ENCODE measurements at regions not wholly inside any gene's neighbourhood (a gene's known extent, or its start where the extent isn't known, plus 50 kb on each side); places are given as distances from the start of the nearest gene placed in this dataset.
"Not testable (repeated sequence)": the region's sequence is repeated elsewhere in the genome, so short reads cannot be mapped to it uniquely, and the experiment has no call there.

DNA sequence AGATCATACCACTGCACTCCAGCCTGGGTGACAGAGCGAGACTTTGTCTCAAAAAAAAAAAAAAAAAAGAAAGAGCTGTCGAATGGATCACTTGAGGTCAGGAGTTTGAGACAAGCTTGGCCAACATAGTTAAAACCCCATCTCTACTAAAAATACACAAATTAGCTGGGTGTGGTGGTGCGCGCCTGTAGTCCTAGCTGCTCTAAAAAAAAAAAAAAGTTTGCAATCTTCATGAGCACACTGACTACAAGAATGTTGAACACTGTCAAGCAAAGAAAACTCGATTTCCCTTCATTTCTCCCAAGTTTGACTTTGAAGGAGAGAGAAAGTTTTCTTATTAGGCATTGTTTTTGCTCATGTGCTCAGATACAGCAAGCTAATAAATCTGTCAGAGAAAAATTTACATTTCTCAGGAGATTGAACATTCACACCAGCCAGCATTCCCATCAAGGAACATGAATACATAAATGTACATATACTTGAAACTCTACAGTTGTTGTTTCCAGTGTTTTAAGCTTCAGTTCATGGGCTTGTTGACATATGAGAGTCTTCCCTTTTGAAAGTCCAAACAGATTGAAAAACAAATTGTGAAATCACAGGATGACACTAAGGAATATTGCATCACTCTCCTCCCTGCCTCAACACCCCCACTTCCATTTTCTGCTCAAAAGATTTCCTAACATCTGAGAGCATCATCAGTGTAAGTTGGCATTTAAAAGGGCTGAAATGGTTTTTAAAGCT, 81.8 kb downstream of the ARRDC3 start:
- Histone ChIP-seq H3K36me3 (ENCODE audit: low read depth, missing control alignments) (no peaks in the 10 kb centered on the region), H3K4me1 (no peaks in the 10 kb centered on the region), H3K27ac (no peak overlapping the region), H3K4me3 (no peak overlapping the region), H3K9me3 (no peaks in the 10 kb centered on the region), H3K27me3 (no peaks in the 10 kb centered on the region)
- 82 to 94% methylated on average over 5 of the region's 5 CpGs for WGBS, 2 donors
- DNase-seq, result no peak
- TF ChIP-seq POLR2A (IDR thresholded peaks at IDR 0.05), result no peak
- TF ChIP-seq, protein P1, sequence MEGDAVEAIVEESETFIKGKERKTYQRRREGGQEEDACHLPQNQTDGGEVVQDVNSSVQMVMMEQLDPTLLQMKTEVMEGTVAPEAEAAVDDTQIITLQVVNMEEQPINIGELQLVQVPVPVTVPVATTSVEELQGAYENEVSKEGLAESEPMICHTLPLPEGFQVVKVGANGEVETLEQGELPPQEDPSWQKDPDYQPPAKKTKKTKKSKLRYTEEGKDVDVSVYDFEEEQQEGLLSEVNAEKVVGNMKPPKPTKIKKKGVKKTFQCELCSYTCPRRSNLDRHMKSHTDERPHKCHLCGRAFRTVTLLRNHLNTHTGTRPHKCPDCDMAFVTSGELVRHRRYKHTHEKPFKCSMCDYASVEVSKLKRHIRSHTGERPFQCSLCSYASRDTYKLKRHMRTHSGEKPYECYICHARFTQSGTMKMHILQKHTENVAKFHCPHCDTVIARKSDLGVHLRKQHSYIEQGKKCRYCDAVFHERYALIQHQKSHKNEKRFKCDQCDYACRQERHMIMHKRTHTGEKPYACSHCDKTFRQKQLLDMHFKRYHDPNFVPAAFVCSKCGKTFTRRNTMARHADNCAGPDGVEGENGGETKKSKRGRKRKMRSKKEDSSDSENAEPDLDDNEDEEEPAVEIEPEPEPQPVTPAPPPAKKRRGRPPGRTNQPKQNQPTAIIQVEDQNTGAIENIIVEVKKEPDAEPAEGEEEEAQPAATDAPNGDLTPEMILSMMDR (IDR thresholded peaks at IDR 0.05), result no peak
- intact Hi-C loops (cut with DNase I; ENCODE audit: low total_unique reads), result no loop called here

DNA sequence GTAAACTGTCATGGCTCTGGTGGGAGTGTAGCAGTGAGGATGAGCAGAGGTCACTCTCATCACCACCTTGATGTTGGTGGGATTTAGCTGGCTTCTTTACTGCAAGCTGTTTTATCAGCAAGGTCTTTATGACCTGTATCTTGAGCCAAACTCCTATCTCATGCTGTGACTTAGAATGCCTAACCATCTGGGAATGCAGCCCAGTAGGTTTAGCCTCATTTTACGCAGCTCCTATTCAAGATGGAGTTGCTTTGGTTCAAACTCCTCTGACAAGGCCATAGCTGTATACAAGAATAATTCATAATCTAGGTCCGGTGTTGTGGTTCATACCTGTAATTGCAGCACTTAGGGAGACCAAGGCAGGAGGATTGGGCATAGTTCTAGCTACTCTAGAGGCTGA, 85.1 kb downstream of the ARRDC3 start:
- DNase-seq, result no peak
- 84 to 92% methylated on average over 2 of the region's 2 CpGs for WGBS, 2 donors
- Histone ChIP-seq H3K4me3 (no peak overlapping the region), H3K9me3 (no peaks in the 10 kb centered on the region), H3K36me3 (ENCODE audit: low read depth, missing control alignments) (no peaks in the 10 kb centered on the region), H3K27ac (no peak overlapping the region), H3K4me1 (no peaks in the 10 kb centered on the region), H3K27me3 (no peaks in the 10 kb centered on the region)
- intact Hi-C loops (cut with DNase I; ENCODE audit: low total_unique reads), result no loop called here
- TF ChIP-seq, protein P1 (IDR thresholded peaks at IDR 0.05), result no peak
- no peak for TF ChIP-seq POLR2A (IDR thresholded peaks at IDR 0.05)

- intact Hi-C loops (cut with DNase I; ENCODE audit: low total_unique reads), result no loop called here
- Histone ChIP-seq H3K36me3 (ENCODE audit: low read depth, missing control alignments) (no peaks in the 10 kb centered on the region), H3K4me1 (no peaks in the 10 kb centered on the region), H3K27me3 (no peaks in the 10 kb centered on the region), H3K9me3 (no peaks in the 10 kb centered on the region), H3K27ac (no peak overlapping the region), H3K4me3 (no peak overlapping the region)
- TF ChIP-seq, protein P1 (IDR thresholded peaks at IDR 0.05), result no peak
- no peak for TF ChIP-seq POLR2A (IDR thresholded peaks at IDR 0.05)
- 71 to 74% methylated on average over 2 of the region's 2 CpGs for WGBS, 2 donors
- DNase-seq, result no peak
Observed at GRCh38 chr5:91296674-91297143, 86.4 kb downstream of the ARRDC3 start.

GRCh38 chr5:91296102-91296501, 87.0 kb downstream of the ARRDC3 start:
- DNase-seq; H3K27ac ChIP-seq; intact Hi-C loops (cut with DNase I; ENCODE audit: low total_unique reads); H3K27me3 ChIP-seq; H3K4me1 ChIP-seq; H3K4me3 ChIP-seq; H3K36me3 ChIP-seq (ENCODE audit: low read depth, missing control alignments); H3K9me3 ChIP-seq: not testable (repeated sequence)
- 83 to 96% methylated on average over 9 of the region's 9 CpGs for WGBS, 2 donors

DNA sequence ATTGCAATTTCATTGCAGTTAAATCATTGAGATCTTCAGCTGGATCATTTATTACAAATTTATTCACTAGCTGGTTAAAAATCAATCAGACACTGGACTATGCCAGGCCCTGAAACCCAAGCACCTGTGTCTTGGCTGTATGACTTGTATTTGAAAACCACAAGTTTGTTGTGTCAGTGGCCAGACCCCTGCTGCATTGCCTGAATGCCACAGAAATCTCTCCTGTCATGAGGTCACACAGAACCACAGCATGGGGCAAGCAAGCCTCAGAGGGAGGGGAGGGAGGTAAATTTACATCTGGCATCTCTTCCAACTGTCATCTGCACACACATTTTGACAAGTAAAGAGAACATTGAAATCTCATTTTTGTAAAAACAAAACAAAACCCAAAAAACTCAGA, 90.0 kb downstream of the ARRDC3 start:
- Histone ChIP-seq H3K4me3 (no peak overlapping the region), H3K4me1 (no peaks in the 10 kb centered on the region), H3K27me3 (no peaks in the 10 kb centered on the region), H3K27ac (no peak overlapping the region), H3K9me3 (no peaks in the 10 kb centered on the region), H3K36me3 (ENCODE audit: low read depth, missing control alignments) (no peaks in the 10 kb centered on the region)
- DNase-seq, result no peak
- intact Hi-C loops (cut with DNase I; ENCODE audit: low total_unique reads), result no loop called here
- TF ChIP-seq, protein P1 (IDR thresholded peaks at IDR 0.05), result no peak
- no peak for TF ChIP-seq POLR2A (IDR thresholded peaks at IDR 0.05)
